AG10803 (cell line): ENCODE measurements at regions not wholly inside any gene's neighbourhood (a gene's known extent, or its start where the extent isn't known, plus 50 kb on each side); places are given as distances from the start of the nearest gene placed in this dataset.

Experiments
- DNase-seq: peaks from one replicate; pipeline ENCODE4 v3.0.0; 2010; ENCODE audit warnings: low read depth
- H3K4me3 ChIP-seq: 2 replicates; pipeline ENCODE4 v1.5.1; 2011; ENCODE audit warnings: mild to moderate bottlenecking, low read length, control low read depth
- TF ChIP-seq, protein P1 (sequence below): conservative IDR thresholded peaks from 2 replicates; pipeline ENCODE4 v1.5.1; 2011; ENCODE audit warnings: mild to moderate bottlenecking, low read length, control low read depth, inconsistent platforms

DNA sequence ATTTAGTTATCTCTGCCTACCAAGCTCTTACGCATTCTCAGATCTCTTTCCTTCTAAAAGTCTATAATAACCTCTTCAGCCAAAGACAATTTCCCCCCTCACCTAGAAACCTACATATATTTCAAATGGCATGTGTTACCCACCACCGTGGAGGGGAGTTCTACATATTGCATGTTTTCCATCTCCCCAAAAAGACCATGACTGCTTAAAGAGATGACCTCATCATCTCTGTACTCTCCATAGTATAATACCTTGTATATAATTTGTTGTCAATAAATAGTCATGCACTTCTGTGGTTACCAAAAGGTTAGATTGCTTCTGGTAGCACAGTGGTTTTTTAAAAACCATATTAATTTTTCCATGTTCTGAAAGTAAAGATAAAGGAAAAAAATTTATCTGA lies 148.4 kb downstream of the TBX18 start:
- no peak overlapping the region for H3K4me3 ChIP-seq
- no peak for DNase-seq
- TF ChIP-seq, protein P1, sequence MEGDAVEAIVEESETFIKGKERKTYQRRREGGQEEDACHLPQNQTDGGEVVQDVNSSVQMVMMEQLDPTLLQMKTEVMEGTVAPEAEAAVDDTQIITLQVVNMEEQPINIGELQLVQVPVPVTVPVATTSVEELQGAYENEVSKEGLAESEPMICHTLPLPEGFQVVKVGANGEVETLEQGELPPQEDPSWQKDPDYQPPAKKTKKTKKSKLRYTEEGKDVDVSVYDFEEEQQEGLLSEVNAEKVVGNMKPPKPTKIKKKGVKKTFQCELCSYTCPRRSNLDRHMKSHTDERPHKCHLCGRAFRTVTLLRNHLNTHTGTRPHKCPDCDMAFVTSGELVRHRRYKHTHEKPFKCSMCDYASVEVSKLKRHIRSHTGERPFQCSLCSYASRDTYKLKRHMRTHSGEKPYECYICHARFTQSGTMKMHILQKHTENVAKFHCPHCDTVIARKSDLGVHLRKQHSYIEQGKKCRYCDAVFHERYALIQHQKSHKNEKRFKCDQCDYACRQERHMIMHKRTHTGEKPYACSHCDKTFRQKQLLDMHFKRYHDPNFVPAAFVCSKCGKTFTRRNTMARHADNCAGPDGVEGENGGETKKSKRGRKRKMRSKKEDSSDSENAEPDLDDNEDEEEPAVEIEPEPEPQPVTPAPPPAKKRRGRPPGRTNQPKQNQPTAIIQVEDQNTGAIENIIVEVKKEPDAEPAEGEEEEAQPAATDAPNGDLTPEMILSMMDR = no peak

DNA sequence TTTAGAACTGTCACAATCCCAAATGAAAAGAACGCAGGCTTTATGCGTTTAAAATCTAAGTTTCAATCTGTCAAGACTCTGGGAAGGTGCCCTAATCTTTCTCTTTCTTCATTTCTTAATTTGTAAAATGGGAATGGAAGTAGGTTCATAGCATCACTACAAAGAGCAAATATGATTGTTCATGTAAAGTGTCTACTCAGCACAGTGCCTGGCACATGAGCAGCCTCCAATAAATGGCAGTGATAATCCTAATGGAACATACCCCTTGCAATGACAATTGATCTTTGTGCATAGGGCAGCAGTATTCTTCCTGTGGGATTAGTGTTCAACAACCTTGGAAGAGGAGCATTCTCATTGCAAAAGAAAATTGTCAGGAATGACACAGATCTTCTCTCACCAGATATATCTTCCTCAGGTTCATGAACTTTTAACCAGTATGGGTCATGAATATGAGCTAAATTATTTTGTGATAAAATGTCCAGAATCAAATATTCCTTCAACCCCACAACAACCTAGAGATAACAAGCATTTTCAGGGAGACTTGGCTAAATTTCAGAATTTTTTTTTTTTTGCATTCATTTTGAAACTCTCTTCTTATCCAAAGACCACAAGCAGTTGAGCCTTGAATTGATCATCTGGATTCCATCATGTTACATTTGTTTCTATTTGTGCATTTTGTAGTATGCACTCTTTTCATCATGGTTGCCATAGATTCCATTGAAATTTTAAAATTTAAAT lies 149.1 kb downstream of the TBX18 start:
- H3K4me3 ChIP-seq = no peak overlapping the region
- TF ChIP-seq, protein P1 = no peak
- peak; percentile 38 for DNase-seq

DNA sequence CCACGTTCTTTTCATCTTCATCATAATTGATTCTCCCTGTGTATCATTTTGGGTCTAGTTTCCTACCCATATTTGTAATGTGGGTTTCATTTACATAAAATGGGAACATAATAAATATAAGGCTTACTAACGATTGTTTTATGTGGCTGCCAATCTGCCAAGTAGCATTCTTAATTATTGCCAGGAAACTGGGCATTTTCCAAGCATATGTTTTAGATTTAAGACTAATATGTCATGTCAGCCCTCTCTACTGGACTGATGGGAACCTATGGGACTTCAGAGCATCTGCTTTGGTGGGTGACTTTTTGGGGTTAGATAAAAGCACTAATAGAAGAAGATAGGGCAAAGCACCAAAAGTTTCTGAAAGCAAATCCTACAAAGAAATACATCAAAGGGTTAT lies 157.5 kb downstream of the TBX18 start:
- no peak overlapping the region for H3K4me3 ChIP-seq
- DNase-seq = peak; percentile 49
- TF ChIP-seq, protein P1 = no peak

DNA sequence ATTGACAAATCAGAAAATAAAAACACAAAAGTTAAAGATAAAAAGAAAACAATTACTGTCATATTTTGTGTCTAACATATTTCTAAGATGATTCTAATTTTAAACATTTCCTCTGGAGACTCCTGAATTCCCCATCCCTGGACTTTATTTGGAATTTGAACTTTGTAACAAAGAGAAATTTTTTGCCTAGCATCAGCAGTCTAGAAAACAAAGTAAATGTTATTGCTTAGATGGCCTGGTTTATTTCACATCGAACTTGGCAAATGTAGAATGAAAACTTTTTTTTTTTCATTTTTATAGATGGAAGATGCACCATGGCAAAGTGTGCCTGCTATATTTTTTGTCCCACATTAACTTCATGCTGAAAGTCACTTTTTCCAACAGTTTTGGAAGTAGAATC lies 159.1 kb downstream of the TBX18 start:
- no peak for DNase-seq
- H3K4me3 ChIP-seq = no peak overlapping the region
- TF ChIP-seq, protein P1 = no peak

DNA sequence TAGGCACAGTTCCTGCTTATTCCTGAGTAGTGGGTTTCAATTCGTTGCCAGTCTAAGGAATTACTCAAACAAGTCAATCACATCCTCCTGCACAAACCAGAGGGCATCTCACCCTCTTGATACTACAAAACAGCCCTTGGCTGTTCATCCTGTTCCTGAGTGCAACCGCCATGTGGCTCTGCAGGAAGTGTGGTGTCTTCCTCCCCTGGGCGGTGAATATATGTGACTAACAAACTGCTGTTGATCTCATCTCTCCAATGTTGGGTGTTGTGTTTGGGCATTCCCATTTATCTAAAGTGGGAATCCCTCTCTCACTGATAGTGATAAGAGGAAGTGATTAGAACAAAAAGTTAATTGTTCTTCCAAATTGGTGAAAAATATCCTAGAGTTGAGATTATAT lies 163.0 kb downstream of the TBX18 start:
- H3K4me3 ChIP-seq = no peak overlapping the region
- DNase-seq = no peak
- TF ChIP-seq, protein P1 = no peak

DNA sequence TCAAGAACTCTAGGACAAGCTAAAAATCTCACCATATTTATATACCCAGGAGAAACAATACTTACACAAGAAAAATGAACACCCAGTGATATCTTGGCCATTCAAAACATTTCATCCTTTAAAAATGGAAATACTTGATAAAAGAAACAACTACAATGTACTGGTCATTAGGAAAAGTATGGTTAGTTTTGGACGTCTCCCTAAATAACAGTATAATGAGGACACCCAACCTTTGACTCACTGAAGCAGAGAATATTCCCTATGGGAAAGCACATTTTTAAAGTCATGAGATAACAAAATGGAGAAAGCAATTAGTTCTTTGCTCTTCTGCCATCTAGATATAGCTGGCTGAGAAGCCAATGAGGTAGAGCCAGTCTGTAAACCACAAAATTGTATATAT lies 164.4 kb downstream of the TBX18 start:
- H3K4me3 ChIP-seq = no peak overlapping the region
- DNase-seq = no peak
- TF ChIP-seq, protein P1 = no peak

DNA sequence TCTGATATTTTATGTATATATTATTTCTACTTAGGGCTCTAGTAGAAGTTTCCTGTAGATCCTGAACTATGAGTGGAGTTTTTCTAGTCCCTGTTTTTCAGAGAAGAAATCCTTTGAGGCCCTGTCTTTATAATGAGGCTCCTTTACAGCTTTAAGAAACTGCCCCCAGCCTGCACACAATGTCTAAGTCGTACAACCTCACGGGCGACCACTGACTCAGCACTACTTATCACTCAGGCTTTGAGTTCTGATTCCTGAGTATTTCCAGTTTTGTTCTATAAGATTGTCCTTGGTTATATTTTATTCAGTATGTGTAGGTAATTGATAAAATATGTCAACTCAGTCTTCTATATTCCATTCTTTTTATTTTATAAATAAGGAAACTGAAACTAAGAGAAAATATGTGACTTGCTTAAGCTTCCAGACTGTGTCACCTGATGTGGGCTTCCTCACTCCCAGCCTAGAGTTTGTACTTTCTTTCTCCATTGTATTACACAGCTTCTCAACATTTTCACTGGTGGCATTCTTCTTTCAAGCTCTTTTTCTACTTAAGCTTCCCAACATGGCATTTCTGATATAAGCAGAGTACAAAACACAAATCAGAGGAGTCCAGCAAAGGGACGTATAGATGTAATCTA lies 167.0 kb downstream of the TBX18 start:
- H3K4me3 ChIP-seq = no peak overlapping the region
- TF ChIP-seq, protein P1 = no peak
- no peak for DNase-seq
